Gastrocnemius medialis (tissue), 4 donors: ENCODE measurements at regions not wholly inside any gene's neighbourhood (a gene's known extent, or its start where the extent isn't known, plus 50 kb on each side); places are given as distances from the start of the nearest gene placed in this dataset.

Source experiments
- CTCF ChIP-seq, 5 experiments: fragments of 450-650 bp in 3 of 5; fragments of 200-600 bp in 2 of 5; sonication (generic) in 2 of 5; IDR thresholded peaks in 4 of 5; conservative IDR thresholded peaks in 1 of 5; 1 replicate in 4 of 5; 2 replicates in 1 of 5; pipeline ENCODE4 v1.5.1; 2016 to 2019; ENCODE audit warnings: antibody characterized with exemption in 5 of 5, mild to moderate bottlenecking in 3 of 5, moderate library complexity in 3 of 5
- POLR2A ChIP-seq, 2 donors: fragments of 450-650 bp; IDR thresholded peaks; one replicate each; pipeline ENCODE4 v1.6.1; 2017; ENCODE audit warnings: antibody characterized with exemption in 2 of 2, mild to moderate bottlenecking in 2 of 2, moderate library complexity in 2 of 2

GRCh38 chr4:62448911-62449310, 1248.8 kb downstream of the ADGRL3 start:
- TF ChIP-seq CTCF (IDR thresholded peaks at IDR 0.05 in 4 of 5, conservative IDR thresholded peaks at IDR 0.05 in 1 of 5) (no peak), POLR2A (IDR thresholded peaks at IDR 0.05) (no peak)
